ACHN (cell line): ENCODE measurements at regions not wholly inside any gene's neighbourhood (a gene's known extent, or its start where the extent isn't known, plus 50 kb on each side); places are given as distances from the start of the nearest gene placed in this dataset.

Experiments
- DNase-seq: peaks from one replicate; pipeline ENCODE4 v3.0.0-alpha.2; 2015
- in situ Hi-C: cut with HindIII; loops from 2 replicates; pipeline ENCODE4 v1.10.0; 2017; ENCODE audit warnings: low sequenced_read_pairs, low pct_ligation_motif_present, low pct_unique_long_range_greater_than_20kb

- peak; percentile 30 for DNase-seq
- in situ Hi-C loops = no loop called here
These were observed 54.6 kb downstream of the ZFP36L2 start for GRCh38 chr2:43171789-43172188.

GRCh38 chr2:43170405-43171105, 55.9 kb downstream of the ZFP36L2 start:
- DNase-seq = no peak
- in situ Hi-C loops = no loop called here

DNA sequence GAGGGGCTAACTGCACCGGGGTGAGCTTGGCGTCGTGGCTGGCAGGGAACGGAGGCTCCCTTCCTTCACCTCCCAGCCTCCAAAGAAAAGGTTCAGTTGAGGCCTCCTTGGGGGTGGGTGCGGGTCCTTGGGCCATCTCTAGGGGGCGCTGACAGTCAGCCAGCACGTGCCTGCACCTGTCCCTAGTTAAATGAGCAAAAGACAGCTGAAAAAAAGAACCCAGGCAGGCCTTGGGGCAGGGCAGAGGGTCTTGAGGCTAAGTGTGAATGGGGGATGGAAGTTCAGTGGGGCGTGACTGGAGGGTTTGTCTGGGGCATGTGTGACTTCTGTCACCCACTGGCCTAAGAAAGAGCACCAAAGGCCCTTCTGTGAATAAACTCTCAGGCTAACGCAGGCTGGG, 56.4 kb downstream of the ZFP36L2 start:
- peak; percentile 44 for DNase-seq
- in situ Hi-C loops = no loop called here

- DNase-seq = no peak
- in situ Hi-C loops = no loop called here
These were observed 57.1 kb downstream of the ZFP36L2 start for GRCh38 chr2:43169099-43169945.

GRCh38 chr2:43168016-43168369, 58.4 kb downstream of the ZFP36L2 start:
- in situ Hi-C loops = no loop called here

DNA sequence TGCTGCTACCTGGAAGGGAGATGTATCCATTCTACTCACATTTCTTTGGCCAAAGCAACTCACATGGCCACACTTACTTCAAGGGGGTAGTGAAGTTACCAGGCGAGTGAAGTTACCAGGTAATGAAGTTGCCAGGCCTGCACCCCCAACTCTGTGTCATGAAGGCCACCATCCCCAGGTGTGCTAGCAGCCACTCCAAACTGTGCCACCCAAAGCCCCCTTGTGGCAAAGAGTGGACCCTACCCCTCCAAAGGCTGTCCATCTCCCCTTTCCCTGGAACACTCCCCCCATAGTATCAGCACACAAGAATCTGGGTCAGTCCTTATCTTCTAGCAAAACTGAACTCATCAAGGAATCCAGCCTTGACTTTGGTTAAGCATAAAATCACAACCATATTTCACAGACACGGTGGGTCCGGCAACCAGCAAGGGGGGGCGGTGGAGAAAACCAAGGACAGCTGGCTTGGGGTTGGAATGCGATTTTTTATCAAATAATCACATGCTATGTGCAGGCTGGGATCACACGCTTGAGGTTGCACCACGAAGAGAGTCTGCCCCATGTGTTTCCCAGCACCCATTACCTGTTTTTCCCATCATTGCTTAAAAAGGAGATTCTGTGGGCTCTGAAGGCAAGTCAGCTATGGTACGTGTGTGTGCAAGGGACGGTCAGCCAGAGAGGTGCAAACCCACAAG, 60.9 kb downstream of the ZFP36L2 start:
- in situ Hi-C loops = no loop called here
- DNase-seq = no peak

More at GRCh38 chr2:43168016-43168369, 58.4 kb downstream of the ZFP36L2 start:
- DNase-seq = no peak

GRCh38 chr2:43164686-43165085, 61.7 kb downstream of the ZFP36L2 start:
- no peak for DNase-seq
- in situ Hi-C loops = no loop called here

DNA sequence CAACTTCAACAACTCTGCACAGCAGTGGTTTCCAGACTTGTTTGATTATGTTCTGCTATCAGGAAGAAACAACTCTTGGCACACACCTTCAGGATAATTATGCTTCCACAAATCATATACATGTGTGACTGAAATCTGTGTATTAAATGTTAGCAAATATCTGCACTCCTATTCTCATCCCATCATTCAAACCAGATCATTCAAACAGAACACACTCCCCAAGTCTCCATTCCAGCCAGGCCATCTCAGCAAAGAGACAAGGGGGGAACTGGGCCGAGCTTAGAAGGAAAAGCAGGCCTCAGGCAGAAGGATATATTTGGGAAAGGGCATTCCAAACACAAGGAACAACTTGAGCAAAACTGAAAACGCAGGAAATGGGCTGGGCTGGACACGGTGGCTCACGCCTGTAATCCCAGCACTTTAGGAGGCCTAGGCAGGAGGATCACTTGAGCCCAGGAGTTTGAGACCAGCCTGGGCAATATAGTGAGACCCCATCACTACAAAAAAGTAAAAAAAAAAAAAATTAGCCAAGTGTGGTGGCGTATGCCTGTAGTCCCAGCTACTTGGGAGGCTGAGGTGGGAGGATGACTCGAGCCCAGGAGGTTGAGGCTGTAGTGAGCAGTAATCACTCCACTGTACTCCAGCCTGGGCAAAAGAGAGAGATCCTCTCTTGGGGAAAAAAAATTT, 62.7 kb downstream of the ZFP36L2 start:
- DNase-seq = no peak
- in situ Hi-C loops = no loop called here

DNA sequence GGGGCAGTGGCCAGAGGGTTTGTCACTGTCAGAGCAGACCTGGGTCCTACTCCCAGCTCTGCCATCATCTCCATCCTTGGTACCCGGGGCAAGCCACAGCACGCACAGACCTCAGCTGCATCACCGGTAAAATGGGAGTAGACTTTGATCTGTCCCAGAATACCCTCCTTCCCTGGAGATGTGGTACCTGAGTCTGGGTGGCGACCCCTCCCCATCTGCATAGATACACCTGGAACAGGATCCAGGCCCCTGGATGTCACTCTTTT, 64.0 kb downstream of the ZFP36L2 start:
- in situ Hi-C loops = no loop called here

DNA sequence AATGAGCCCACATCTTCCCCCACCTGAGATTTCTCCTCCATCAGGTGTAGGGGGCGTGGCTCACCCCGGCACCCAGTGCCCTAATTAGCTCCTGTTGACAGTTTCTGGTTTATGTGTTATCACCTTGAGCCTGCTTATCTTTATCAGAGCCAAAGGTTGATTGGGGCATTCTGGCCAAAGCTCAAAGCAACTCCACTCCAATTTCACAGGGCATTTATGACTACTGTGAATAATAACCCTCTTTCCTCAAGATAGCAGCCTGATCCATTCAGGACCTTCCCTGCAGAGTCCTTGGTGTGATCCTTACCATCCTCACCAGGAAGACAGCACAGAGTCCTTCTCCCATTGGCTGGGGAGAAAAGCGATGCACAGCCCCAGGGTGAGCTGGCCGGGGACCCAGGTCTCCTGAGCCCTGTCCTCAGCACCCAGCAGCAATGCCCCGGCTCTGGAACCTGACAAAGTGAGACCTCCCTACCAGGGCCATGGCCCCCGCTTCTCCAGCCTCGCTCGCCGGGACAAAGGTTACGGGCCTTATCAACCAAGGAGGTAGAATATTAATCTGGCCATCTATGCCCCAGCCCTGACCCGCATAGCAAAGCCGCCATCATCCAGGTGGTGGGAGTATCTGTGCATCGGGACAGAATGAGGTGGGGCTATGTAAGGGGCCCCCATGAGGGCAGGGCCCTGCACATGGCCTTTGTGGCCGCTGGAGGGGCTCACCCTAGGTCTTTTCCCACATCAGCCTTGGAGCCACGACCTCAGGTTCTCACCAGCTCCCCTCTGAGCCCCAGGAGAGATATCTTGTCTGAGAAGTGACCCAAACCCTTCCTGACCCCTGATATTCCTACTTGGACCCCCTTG, 64.5 kb downstream of the ZFP36L2 start:
- in situ Hi-C loops = no loop called here
- no peak for DNase-seq

More for the DNA sequence above, 64.0 kb downstream of the ZFP36L2 start:
- DNase-seq = no peak

- DNase-seq = no peak
- in situ Hi-C loops = no loop called here
These were observed 65.6 kb downstream of the ZFP36L2 start for GRCh38 chr2:43160778-43161177.

DNA sequence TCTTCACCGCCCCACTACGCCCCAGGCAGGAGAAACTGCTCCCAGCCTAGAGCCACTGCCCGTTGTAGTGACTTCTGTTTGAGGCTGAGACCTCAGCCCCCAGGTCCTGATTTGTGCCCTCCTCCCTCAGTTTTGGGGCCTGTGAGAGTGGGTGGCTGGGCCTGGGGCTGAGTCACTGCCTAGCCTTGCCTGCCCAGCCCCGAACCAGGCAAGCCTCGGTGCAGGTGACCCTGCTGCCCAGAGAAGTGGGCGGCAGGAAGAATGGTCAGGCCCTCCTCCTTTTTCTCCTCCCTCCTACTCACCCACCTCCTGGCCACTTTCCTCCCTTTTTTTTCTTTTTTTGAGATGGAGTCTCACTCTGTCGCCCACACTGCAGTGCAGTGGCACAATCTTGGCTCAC, 66.6 kb downstream of the ZFP36L2 start:
- in situ Hi-C loops = no loop called here
- no peak for DNase-seq

DNA sequence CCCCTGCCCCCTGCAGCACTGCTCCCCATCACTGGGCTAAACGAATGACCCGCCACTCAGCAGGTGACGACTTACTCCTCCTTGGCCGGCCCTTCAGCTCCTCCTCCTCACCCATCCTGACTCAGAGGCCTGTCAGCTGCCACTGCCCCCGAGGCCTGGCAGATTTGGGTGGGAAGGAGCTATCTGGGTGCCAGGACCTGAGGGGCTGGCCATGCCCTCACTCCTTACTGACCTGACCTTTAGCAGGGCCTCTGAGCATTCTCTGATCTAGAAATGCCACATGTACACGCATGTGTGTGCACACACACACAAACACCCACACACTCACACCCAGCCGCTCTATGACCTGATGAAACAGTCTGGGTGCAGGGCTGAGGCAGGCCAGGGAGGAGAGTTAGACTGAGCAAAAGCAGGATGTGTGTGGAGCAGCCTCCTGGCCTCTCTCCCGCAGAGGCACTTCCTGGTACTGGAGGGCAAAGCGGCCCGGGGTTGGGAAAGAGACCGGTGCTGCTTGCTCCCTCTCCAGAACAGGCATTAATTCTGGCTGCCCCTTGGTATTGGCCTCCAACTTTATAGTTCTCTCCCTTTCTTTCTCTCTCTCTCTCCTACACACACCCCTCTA, 68.0 kb downstream of the ZFP36L2 start:
- peak; percentile 68 for DNase-seq
- in situ Hi-C loops = no loop called here

GRCh38 chr2:43157506-43158246, 68.7 kb downstream of the ZFP36L2 start:
- DNase-seq = no peak
- in situ Hi-C loops = no loop called here

GRCh38 chr2:43155851-43156411, 70.5 kb downstream of the ZFP36L2 start:
- DNase-seq = no peak
- in situ Hi-C loops = no loop called here

- DNase-seq = no peak
- in situ Hi-C loops = no loop called here
These were observed 71.7 kb downstream of the ZFP36L2 start for GRCh38 chr2:43154685-43155084.
